H9 (cell line): ENCODE measurements at regions not wholly inside any gene's neighbourhood (a gene's known extent, or its start where the extent isn't known, plus 50 kb on each side); places are given as distances from the start of the nearest gene placed in this dataset.
A peak's percentile ranks its signal among the peaks of the same experiment; 100 is the strongest.

ENCODE experiments used
- DNase-seq: peaks from one replicate; pipeline ENCODE4 v3.0.0-alpha.2; 2017
- H2AFZ ChIP-seq: one replicate; pipeline ENCODE4 v1.6.1; 2013; ENCODE audit warnings: mild to moderate bottlenecking, low read length, control low read depth, moderate library complexity
- H2AK5ac ChIP-seq: 2 replicates; pipeline ENCODE4 v1.6.1; 2013; ENCODE audit warnings: low read length, control low read depth, mixed read lengths; ENCODE audit not compliant: insufficient read length
- H2BK120ac ChIP-seq: one replicate; pipeline ENCODE4 v1.6.1; 2013; ENCODE audit warnings: low read depth, mild to moderate bottlenecking, low read length, control low read depth, inconsistent platforms; ENCODE audit not compliant: poor library complexity, severe bottlenecking
- H2BK12ac ChIP-seq: 2 replicates; pipeline ENCODE4 v1.6.1; 2013; ENCODE audit warnings: low read length, control low read depth, mixed read lengths, low read depth; ENCODE audit not compliant: insufficient read length
- H2BK15ac ChIP-seq: 2 replicates; pipeline ENCODE4 v1.6.1; 2013; ENCODE audit warnings: low read depth, low read length, control low read depth
- H2BK20ac ChIP-seq: one replicate; pipeline ENCODE4 v1.6.1; 2013; ENCODE audit warnings: low read depth, mild to moderate bottlenecking, low read length, control low read depth, inconsistent platforms; ENCODE audit not compliant: poor library complexity, severe bottlenecking
- H2BK5ac ChIP-seq: 2 replicates; pipeline ENCODE4 v1.6.1; 2013; ENCODE audit warnings: low read length, control low read depth, mixed read lengths; ENCODE audit not compliant: insufficient read length
- H3K14ac ChIP-seq: 2 replicates; pipeline ENCODE4 v1.6.1; 2013; ENCODE audit warnings: low read length, control low read depth; ENCODE audit not compliant: insufficient read depth
- H3K18ac ChIP-seq: 2 replicates; pipeline ENCODE4 v1.6.1; 2013; ENCODE audit warnings: low read depth, mild to moderate bottlenecking, mixed read lengths, low read length, control low read depth; ENCODE audit not compliant: insufficient read length
- H3K23ac ChIP-seq: 2 replicates; pipeline ENCODE4 v1.6.1; 2013; ENCODE audit warnings: low read length, control low read depth, mixed read lengths, low read depth; ENCODE audit not compliant: insufficient read length
- H3K23me2 ChIP-seq: 2 replicates; pipeline ENCODE4 v1.6.1; 2013; ENCODE audit warnings: low read depth, mild to moderate bottlenecking, mixed read lengths, low read length, control low read depth; ENCODE audit not compliant: insufficient read length, poor library complexity, severe bottlenecking
- H3K27ac ChIP-seq: 2 replicates; pipeline ENCODE4 v1.5.1; 2013; ENCODE audit warnings: low read length, control low read depth, mixed read lengths, low read depth; ENCODE audit not compliant: insufficient read length
- H3K27me3 ChIP-seq: 2 replicates; pipeline ENCODE4 v1.6.1; 2013; ENCODE audit warnings: low read length, control low read depth, inconsistent platforms; ENCODE audit not compliant: insufficient read depth
- H3K4ac ChIP-seq: 2 replicates; pipeline ENCODE4 v1.6.1; 2013; ENCODE audit warnings: low read depth, mild to moderate bottlenecking, control low read depth, inconsistent platforms, low read length, moderate library complexity
- H3K4me1 ChIP-seq: 2 replicates; pipeline ENCODE4 v1.6.1; 2013; ENCODE audit warnings: low read length, control low read depth, inconsistent platforms; ENCODE audit not compliant: insufficient read depth
- H3K4me2 ChIP-seq: 2 replicates; pipeline ENCODE4 v1.6.1; 2013; ENCODE audit warnings: low read length, control low read depth, mixed read lengths; ENCODE audit not compliant: insufficient read length, insufficient read depth
- H3K56ac ChIP-seq: 2 replicates; pipeline ENCODE4 v1.6.1; 2013; ENCODE audit warnings: low read depth, mild to moderate bottlenecking, mixed read lengths, low read length, control low read depth; ENCODE audit not compliant: insufficient read length
- H3K79me1 ChIP-seq: 2 replicates; pipeline ENCODE4 v1.6.1; 2013; ENCODE audit warnings: low read depth, mild to moderate bottlenecking, moderate library complexity, low read length, control low read depth, inconsistent platforms; ENCODE audit not compliant: insufficient read depth, poor library complexity, severe bottlenecking
- H3K79me2 ChIP-seq: 2 replicates; pipeline ENCODE4 v1.6.1; 2013; ENCODE audit warnings: low read length, control low read depth, inconsistent platforms; ENCODE audit not compliant: insufficient read depth
- H3K9ac ChIP-seq: 2 replicates; pipeline ENCODE4 v1.6.1; 2013; ENCODE audit warnings: low read length, control low read depth, mixed read lengths; ENCODE audit not compliant: insufficient read length; ENCODE audit errors: extremely low read depth
- H3K9me3 ChIP-seq: one replicate; pipeline ENCODE4 v1.6.1; 2013; ENCODE audit warnings: low read depth, low read length, inconsistent platforms; ENCODE audit not compliant: control insufficient read depth
- H3T11ph ChIP-seq: one replicate; pipeline ENCODE4 v1.6.1; 2013; ENCODE audit warnings: mild to moderate bottlenecking, low read length, control low read depth, inconsistent platforms
- H4K20me1 ChIP-seq: one replicate; pipeline ENCODE4 v1.6.1; 2013; ENCODE audit not compliant: control insufficient read depth, insufficient read length, insufficient read depth
- H4K5ac ChIP-seq: 2 replicates; pipeline ENCODE4 v1.6.1; 2013; ENCODE audit warnings: low read depth, mild to moderate bottlenecking, mixed read lengths, low read length, control low read depth; ENCODE audit not compliant: insufficient read length
- H4K8ac ChIP-seq: replicated peaks from 2 replicates; pipeline ENCODE4 v1.6.1; 2013; ENCODE audit warnings: low read length, control low read depth, mixed read lengths, low read depth; ENCODE audit not compliant: insufficient read length
- H4K91ac ChIP-seq: 2 replicates; pipeline ENCODE4 v1.6.1; 2013; ENCODE audit warnings: low read depth, mild to moderate bottlenecking, moderate library complexity, mixed read lengths, low read length, control low read depth; ENCODE audit not compliant: insufficient read length
- H3K27ac Mint-ChIP-seq, 3 experiments: 2 replicates in 2 of 3; 3 replicates in 1 of 3; pipeline ENCODE4 v1.8.0; 2020 to 2021; ENCODE audit warnings: mixed read lengths in 3 of 3, mild to moderate bottlenecking in 1 of 3, moderate library complexity in 1 of 3
- H3K27me3 Mint-ChIP-seq: 2 replicates; pipeline ENCODE4 v1.8.0; 2021; ENCODE audit warnings: low read depth, mild to moderate bottlenecking, moderate library complexity, mixed read lengths
- H3K36me3 Mint-ChIP-seq, 3 experiments: 2 replicates in 2 of 3; 3 replicates in 1 of 3; pipeline ENCODE4 v1.8.0; 2020 to 2021; ENCODE audit warnings: low read depth in 3 of 3, mixed read lengths in 3 of 3; ENCODE audit not compliant: insufficient read depth in 1 of 3
- H3K4me1 Mint-ChIP-seq, 2 experiments: 2 replicates each; pipeline ENCODE4 v1.8.0; 2020; ENCODE audit warnings: mixed read lengths in 2 of 2
- H3K4me3 Mint-ChIP-seq, 2 experiments: 2 replicates in 1 of 2; 3 replicates in 1 of 2; pipeline ENCODE4 v1.8.0; 2020 to 2021; ENCODE audit warnings: mild to moderate bottlenecking in 2 of 2, mixed read lengths in 2 of 2, moderate library complexity in 1 of 2
- H3K9me3 Mint-ChIP-seq, 2 experiments: 2 replicates in 1 of 2; 3 replicates in 1 of 2; pipeline ENCODE4 v1.8.0; 2020; ENCODE audit warnings: mild to moderate bottlenecking in 2 of 2, mixed read lengths in 2 of 2, moderate library complexity in 1 of 2
- CTCF ChIP-seq: fragments of 200-600 bp; sonication (generic); conservative IDR thresholded peaks from 3 replicates; pipeline ENCODE4 v1.8.0; 2021; ENCODE audit warnings: antibody characterized with exemption, mild to moderate bottlenecking

DNA sequence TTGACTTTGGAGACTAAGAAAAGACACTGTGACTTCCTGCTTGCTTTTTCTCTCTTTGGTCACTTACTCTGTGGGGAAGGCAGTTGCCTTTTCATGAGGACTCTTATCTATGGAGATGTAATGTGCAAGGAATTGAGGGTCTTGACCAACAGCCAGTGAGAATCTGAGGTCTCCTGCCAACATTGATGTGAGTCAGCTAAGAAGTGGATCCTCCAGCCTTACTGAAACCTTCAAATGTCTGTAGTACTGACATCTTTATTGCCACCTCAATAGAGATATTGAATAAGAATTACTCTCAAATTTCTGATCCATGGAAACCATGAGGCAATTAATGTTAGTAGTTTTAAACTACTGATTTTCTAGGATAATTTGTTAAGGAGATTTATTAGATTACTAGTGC lies 598.4 kb downstream of the ADGRL2 start:
- H4K20me1 ChIP-seq, result no peaks in the 10 kb centered on the region
- H2BK5ac ChIP-seq, result no peak overlapping the region
- no peak overlapping the region for H2AFZ ChIP-seq
- H3K4me1 ChIP-seq, result no peaks in the 10 kb centered on the region
- H3K79me1 ChIP-seq, result no peaks in the 10 kb centered on the region
- Mint-ChIP-seq H3K27me3 (no peaks in the 10 kb centered on the region), H3K36me3 (no peaks in the 10 kb centered on the region), H3K27ac (peak overlapping the region in 1 of 3 experiments; percentile 30; a peak in 1 of 7 replicates), H3K4me3 (no peak overlapping the region), H3K4me1 (no peaks in the 10 kb centered on the region), H3K9me3 (no peaks in the 10 kb centered on the region)
- no peak overlapping the region for H2AK5ac ChIP-seq
- H3K23me2 ChIP-seq, result no peaks in the 10 kb centered on the region
- TF ChIP-seq CTCF, result no peak
- H2BK20ac ChIP-seq, result no peak overlapping the region
- H3K4ac ChIP-seq, result no peak overlapping the region
- H4K5ac ChIP-seq, result no peak overlapping the region
- H2BK120ac ChIP-seq, result no peak overlapping the region
- H3K23ac ChIP-seq, result no peak overlapping the region
- no peaks in the 10 kb centered on the region for H3K9me3 ChIP-seq
- no peaks in the 10 kb centered on the region for H3K79me2 ChIP-seq
- H3K27ac ChIP-seq, result no peak overlapping the region
- no peak for DNase-seq
- H3K18ac ChIP-seq, result no peak overlapping the region
- H3K14ac ChIP-seq, result no peak overlapping the region
- H3T11ph ChIP-seq, result no peak overlapping the region
- no peak overlapping the region for H4K91ac ChIP-seq
- H3K27me3 ChIP-seq, result no peaks in the 10 kb centered on the region
- H2BK12ac ChIP-seq, result no peak overlapping the region
- H3K4me2 ChIP-seq, result no peak overlapping the region
- H3K9ac ChIP-seq, result no peak overlapping the region
- no peak overlapping the region for H2BK15ac ChIP-seq
- no peak overlapping the region for H4K8ac ChIP-seq
- H3K56ac ChIP-seq, result no peak overlapping the region
